Right lobe of liver (tissue), 4 donors: ENCODE measurements at regions not wholly inside any gene's neighbourhood (a gene's known extent, or its start where the extent isn't known, plus 50 kb on each side); places are given as distances from the start of the nearest gene placed in this dataset.

Experiments
- CTCF ChIP-seq, 4 donors: fragments of 200-600 bp in 3 of 4; fragments of 450-650 bp in 1 of 4; IDR thresholded peaks; one replicate each; pipeline versions ENCODE4 v1.5.1 to v1.8.0; 2016 to 2022; ENCODE audit warnings: antibody characterized with exemption in 4 of 4, mild to moderate bottlenecking in 2 of 4
- POLR2A ChIP-seq: fragments of 450-650 bp; IDR thresholded peaks from one replicate; pipeline ENCODE4 v1.6.1; 2017; ENCODE audit warnings: antibody characterized with exemption, mild to moderate bottlenecking
- donor health status: DM: no; HTN: no; CAD: no.
- donor health status: DM: no; HTN: no; CAD: no.
- donor health status: DM: no; HTN: yes; CAD: no.

- TF ChIP-seq POLR2A = no peak
- TF ChIP-seq CTCF (IDR thresholded peaks at IDR 0.05) = no peak
Observed at GRCh38 chr1:73930293-73930692, 267.7 kb downstream of the LRRIQ3 start.
